DND-41 (cell line): ENCODE measurements at regions not wholly inside any gene's neighbourhood (a gene's known extent, or its start where the extent isn't known, plus 50 kb on each side); places are given as distances from the start of the nearest gene placed in this dataset.
A peak's percentile ranks its signal among the peaks of the same experiment; 100 is the strongest.

Experiments
- EZH2 ChIP-seq: IDR thresholded peaks from 3 replicates; pipeline ENCODE4 v1.6.1; 2012; ENCODE audit warnings: borderline replicate concordance, low read depth, mild to moderate bottlenecking, moderate library complexity, low read length, inconsistent platforms; ENCODE audit not compliant: severe bottlenecking
- TF ChIP-seq, protein P1 (sequence below): IDR thresholded peaks from 2 replicates; pipeline ENCODE4 v1.5.1; 2012; ENCODE audit warnings: borderline replicate concordance, low read length, moderate library complexity, mild to moderate bottlenecking; ENCODE audit not compliant: poor library complexity, severe bottlenecking; ENCODE audit errors: extremely low read depth

DNA sequence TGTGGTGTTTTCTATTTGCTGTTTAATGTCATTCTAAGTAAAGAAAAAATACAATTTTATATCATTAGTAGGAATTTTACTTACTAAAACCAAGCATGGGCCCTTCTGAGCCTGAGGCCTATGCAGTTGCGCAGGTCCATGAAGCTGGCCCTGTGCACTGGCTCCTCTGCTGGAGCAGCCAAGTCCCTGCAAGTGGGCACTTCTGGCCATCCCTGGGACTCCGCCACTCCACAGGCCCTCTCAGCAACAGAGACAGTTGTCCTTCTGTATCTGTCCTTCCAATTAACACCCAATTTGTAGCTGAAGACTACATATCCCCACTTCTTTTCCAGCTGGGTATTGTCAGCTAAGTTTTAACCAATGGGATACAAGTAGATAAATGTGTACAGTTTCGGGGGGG lies 49.9 kb upstream of the RYK start:
- TF ChIP-seq, protein P1, sequence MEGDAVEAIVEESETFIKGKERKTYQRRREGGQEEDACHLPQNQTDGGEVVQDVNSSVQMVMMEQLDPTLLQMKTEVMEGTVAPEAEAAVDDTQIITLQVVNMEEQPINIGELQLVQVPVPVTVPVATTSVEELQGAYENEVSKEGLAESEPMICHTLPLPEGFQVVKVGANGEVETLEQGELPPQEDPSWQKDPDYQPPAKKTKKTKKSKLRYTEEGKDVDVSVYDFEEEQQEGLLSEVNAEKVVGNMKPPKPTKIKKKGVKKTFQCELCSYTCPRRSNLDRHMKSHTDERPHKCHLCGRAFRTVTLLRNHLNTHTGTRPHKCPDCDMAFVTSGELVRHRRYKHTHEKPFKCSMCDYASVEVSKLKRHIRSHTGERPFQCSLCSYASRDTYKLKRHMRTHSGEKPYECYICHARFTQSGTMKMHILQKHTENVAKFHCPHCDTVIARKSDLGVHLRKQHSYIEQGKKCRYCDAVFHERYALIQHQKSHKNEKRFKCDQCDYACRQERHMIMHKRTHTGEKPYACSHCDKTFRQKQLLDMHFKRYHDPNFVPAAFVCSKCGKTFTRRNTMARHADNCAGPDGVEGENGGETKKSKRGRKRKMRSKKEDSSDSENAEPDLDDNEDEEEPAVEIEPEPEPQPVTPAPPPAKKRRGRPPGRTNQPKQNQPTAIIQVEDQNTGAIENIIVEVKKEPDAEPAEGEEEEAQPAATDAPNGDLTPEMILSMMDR, result peak; percentile 14
- TF ChIP-seq EZH2, result no peak
